OCI-LY3 (cell line): ENCODE measurements at regions not wholly inside any gene's neighbourhood (a gene's known extent, or its start where the extent isn't known, plus 50 kb on each side); places are given as distances from the start of the nearest gene placed in this dataset.

Experiments
- EZH2phosphoT487 ChIP-seq: fragments of 200-600 bp; shearing (Covaris generic); IDR thresholded peaks from 2 replicates; pipeline ENCODE4 v1.6.1; 2018; ENCODE audit warnings: antibody characterized with exemption, mixed run types, low read depth
- TF ChIP-seq, protein P1 (sequence below): fragments of 200-600, 300-600 bp; sonication (generic); IDR thresholded peaks from 2 replicates; pipeline ENCODE4 v1.5.1; 2014; ENCODE audit warnings: antibody characterized with exemption, low read length, low read depth

DNA sequence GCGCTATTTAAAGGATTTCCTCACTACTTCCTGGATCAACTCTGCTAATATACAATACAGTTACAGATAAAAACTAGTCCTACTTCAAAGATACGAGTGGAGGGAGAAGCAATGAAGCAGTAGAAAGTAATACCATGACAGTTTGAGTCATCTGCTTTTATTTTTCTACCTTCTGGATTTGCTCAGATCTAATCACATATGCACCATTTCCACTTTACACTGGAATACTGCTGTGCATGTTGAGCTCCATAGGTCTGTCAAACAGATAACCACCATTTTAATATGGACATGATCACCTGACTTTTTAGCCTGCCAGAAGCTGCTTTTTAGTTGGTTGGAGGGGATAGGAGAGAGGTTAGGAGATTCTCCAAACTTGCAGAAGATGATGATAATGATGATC lies 92.5 kb downstream of the MMUT start:
- TF ChIP-seq, protein P1, sequence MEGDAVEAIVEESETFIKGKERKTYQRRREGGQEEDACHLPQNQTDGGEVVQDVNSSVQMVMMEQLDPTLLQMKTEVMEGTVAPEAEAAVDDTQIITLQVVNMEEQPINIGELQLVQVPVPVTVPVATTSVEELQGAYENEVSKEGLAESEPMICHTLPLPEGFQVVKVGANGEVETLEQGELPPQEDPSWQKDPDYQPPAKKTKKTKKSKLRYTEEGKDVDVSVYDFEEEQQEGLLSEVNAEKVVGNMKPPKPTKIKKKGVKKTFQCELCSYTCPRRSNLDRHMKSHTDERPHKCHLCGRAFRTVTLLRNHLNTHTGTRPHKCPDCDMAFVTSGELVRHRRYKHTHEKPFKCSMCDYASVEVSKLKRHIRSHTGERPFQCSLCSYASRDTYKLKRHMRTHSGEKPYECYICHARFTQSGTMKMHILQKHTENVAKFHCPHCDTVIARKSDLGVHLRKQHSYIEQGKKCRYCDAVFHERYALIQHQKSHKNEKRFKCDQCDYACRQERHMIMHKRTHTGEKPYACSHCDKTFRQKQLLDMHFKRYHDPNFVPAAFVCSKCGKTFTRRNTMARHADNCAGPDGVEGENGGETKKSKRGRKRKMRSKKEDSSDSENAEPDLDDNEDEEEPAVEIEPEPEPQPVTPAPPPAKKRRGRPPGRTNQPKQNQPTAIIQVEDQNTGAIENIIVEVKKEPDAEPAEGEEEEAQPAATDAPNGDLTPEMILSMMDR: no peak
- TF ChIP-seq EZH2phosphoT487: no peak
